Epithelial cell of proximal tubule (primary cell): ENCODE measurements at regions not wholly inside any gene's neighbourhood (a gene's known extent, or its start where the extent isn't known, plus 50 kb on each side); places are given as distances from the start of the nearest gene placed in this dataset.

Experiments used
- DNase-seq: peaks from one replicate; pipeline ENCODE4 v3.0.0-alpha.2; 2011; ENCODE audit warnings: low read depth
- H3K4me3 ChIP-seq: 2 replicates; pipeline ENCODE4 v1.5.1; 2011; ENCODE audit warnings: low read depth, mild to moderate bottlenecking, low read length
- CTCF ChIP-seq: conservative IDR thresholded peaks from 2 replicates; pipeline ENCODE4 v1.5.1; 2012; ENCODE audit warnings: low read depth, mild to moderate bottlenecking, low read length

- DNase-seq, result no peak
- no peak overlapping the region for H3K4me3 ChIP-seq
- TF ChIP-seq CTCF, result no peak
Measured at GRCh38 chr5:36519881-36520280, 86.5 kb upstream of the SLC1A3 start.

GRCh38 chr5:36521219-36521618 is 85.2 kb upstream of the SLC1A3 start:
- no peak overlapping the region for H3K4me3 ChIP-seq
- TF ChIP-seq CTCF, result no peak
- DNase-seq, result no peak

- no peak for TF ChIP-seq CTCF
- no peak overlapping the region for H3K4me3 ChIP-seq
- DNase-seq, result no peak
Measured at GRCh38 chr5:36521838-36522745, 84.3 kb upstream of the SLC1A3 start.

GRCh38 chr5:36522746-36523065 is 83.7 kb upstream of the SLC1A3 start:
- DNase-seq, result no peak
- TF ChIP-seq CTCF, result no peak

GRCh38 chr5:36523450-36523849 is 83.0 kb upstream of the SLC1A3 start:
- H3K4me3 ChIP-seq, result no peak overlapping the region
- DNase-seq, result no peak
- no peak for TF ChIP-seq CTCF

More at GRCh38 chr5:36522746-36523065, 83.7 kb upstream of the SLC1A3 start:
- H3K4me3 ChIP-seq, result no peak overlapping the region

- no peak for TF ChIP-seq CTCF
- H3K4me3 ChIP-seq, result no peak overlapping the region
- no peak for DNase-seq
Measured at GRCh38 chr5:36523926-36524325, 82.5 kb upstream of the SLC1A3 start.

- H3K4me3 ChIP-seq, result no peak overlapping the region
- DNase-seq, result no peak
- no peak for TF ChIP-seq CTCF
Measured at GRCh38 chr5:36526537-36526936, 79.9 kb upstream of the SLC1A3 start.
